PC-3 (cell line): ENCODE measurements at regions not wholly inside any gene's neighbourhood (a gene's known extent, or its start where the extent isn't known, plus 50 kb on each side); places are given as distances from the start of the nearest gene placed in this dataset.

Source experiments
- ATAC-seq: fragments of 200-7000 bp; cut with Tn5 transposase; 2 replicates; pipeline ENCODE4 v1.9.1; 2020; ENCODE audit warnings: mild to moderate bottlenecking, moderate library complexity
- BruUV-seq: library from RNA; stranded (reverse); fragments of 400-500 nt; replicated peaks from 2 replicates; lab custom pipeline; 2021; lab: Mats Ljungman, UMichigan
- CTCF ChIA-PET: fragments of 300-600 bp; sonication (Branson Sonifier 250); formaldehyde crosslinking; loops from one replicate; lab custom pipeline; 2022; ENCODE audit warnings: antibody characterized with exemption; lab: Charles Lee
- POLR2A ChIA-PET: fragments of 300-600 bp; sonication (Branson Sonifier 250); formaldehyde crosslinking; loops from one replicate; lab custom pipeline; 2022; ENCODE audit warnings: antibody characterized with exemption; ENCODE audit not compliant: unreplicated experiment; lab: Charles Lee
- DNase-seq: peaks from one replicate; pipeline ENCODE4 v3.0.0-alpha.2; 2015
- H2AFZ ChIP-seq: fragments of 300-600 bp; sonication (generic); 2 replicates; pipeline ENCODE4 v1.6.0; 2016; ENCODE audit warnings: antibody characterized with exemption, low read length
- H3F3A ChIP-seq: fragments of 300-600 bp; sonication (generic); one replicate; pipeline ENCODE4 v1.6.0; 2017; ENCODE audit warnings: antibody characterized with exemption, low read length, control low read depth, mild to moderate bottlenecking; ENCODE audit not compliant: unreplicated experiment
- H3K27ac ChIP-seq: fragments of 300-600 bp; sonication (generic); 2 replicates; pipeline ENCODE4 v1.5.1; 2016; ENCODE audit warnings: mild to moderate bottlenecking, low read length
- H3K27me3 ChIP-seq: fragments of 300-600 bp; sonication (generic); 2 replicates; pipeline ENCODE4 v1.6.1; 2016; ENCODE audit warnings: low read length, mixed read lengths
- H3K36me3 ChIP-seq: fragments of 300-600 bp; sonication (generic); 2 replicates; pipeline ENCODE4 v1.6.1; 2016; ENCODE audit warnings: low read depth, mixed run types, low read length, mixed read lengths
- H3K4me1 ChIP-seq: fragments of 300-600 bp; sonication (generic); 2 replicates; pipeline ENCODE4 v1.5.1; 2016; ENCODE audit warnings: low read length; ENCODE audit not compliant: insufficient read depth
- H3K4me2 ChIP-seq: fragments of 300-600 bp; sonication (generic); 2 replicates; pipeline ENCODE4 v1.6.0; 2016; ENCODE audit warnings: low read length
- H3K4me3 ChIP-seq: fragments of 300-600 bp; sonication (generic); 2 replicates; pipeline ENCODE4 v1.5.1; 2016; ENCODE audit warnings: mild to moderate bottlenecking, low read length, mixed read lengths
- H3K79me2 ChIP-seq: fragments of 300-600 bp; sonication (generic); 2 replicates; pipeline ENCODE4 v1.6.1; 2017; ENCODE audit warnings: low read length, mixed read lengths
- H3K9ac ChIP-seq: fragments of 300-600 bp; sonication (generic); 2 replicates; pipeline ENCODE4 v1.6.0; 2016; ENCODE audit warnings: mild to moderate bottlenecking, low read length
- H3K9me2 ChIP-seq: fragments of 300-600 bp; sonication (generic); replicated peaks from 2 replicates; pipeline ENCODE4 v1.6.1; 2016; ENCODE audit warnings: mixed run types, low read length, mixed read lengths
- H3K9me3 ChIP-seq: fragments of 300-600 bp; sonication (generic); 2 replicates; pipeline ENCODE4 v1.6.1; 2016; ENCODE audit warnings: low read length, mixed read lengths
- H4K20me1 ChIP-seq: fragments of 300-600 bp; sonication (generic); 2 replicates; pipeline ENCODE4 v1.6.1; 2016; ENCODE audit warnings: low read length, mixed read lengths
- EZH2 ChIP-seq: fragments of 300-600 bp; sonication (generic); IDR thresholded peaks from one replicate; pipeline ENCODE4 v1.6.1; 2017; ENCODE audit warnings: antibody characterized with exemption, mild to moderate bottlenecking, low read length; ENCODE audit not compliant: unreplicated experiment
- EZH2phosphoT487 ChIP-seq: fragments of 300-600 bp; sonication (generic); IDR thresholded peaks from 2 replicates; pipeline ENCODE4 v1.6.1; 2018; ENCODE audit warnings: mild to moderate bottlenecking, antibody characterized with exemption, low read length, borderline replicate concordance
- intact Hi-C: fragments of 100-400 bp; cut with micrococcal nuclease; formaldehyde crosslinking; loops from 2 replicates; pipeline ENCODE4 v1.9.0; 2023
- TF ChIP-seq, protein P1 (sequence below): fragments of 300-600 bp; sonication (generic); conservative IDR thresholded peaks from 2 replicates; pipeline ENCODE4 v1.5.1; 2017; ENCODE audit warnings: antibody characterized with exemption, low read depth, mild to moderate bottlenecking, low read length

DNA sequence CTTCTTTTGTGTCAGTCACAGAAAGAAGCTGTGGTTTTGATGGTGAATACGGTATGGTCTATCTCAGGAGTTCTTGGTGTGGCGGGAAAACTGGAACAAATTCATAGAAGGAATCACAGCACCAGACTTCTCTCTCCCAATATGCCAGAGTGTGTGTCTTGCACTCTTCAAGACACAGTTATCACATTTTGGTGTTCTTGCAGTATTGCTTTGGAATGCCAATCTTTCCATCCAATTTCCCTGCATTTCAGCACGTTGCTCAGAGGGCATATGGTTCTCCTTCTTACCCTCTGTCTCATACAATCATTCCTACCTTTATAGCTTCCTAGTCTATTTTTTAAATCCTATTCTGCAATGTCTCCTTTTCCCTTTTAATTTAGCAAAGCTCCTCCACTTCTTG is 216.3 kb downstream of the TMEM182 start:
- Histone ChIP-seq H3K9me3 (no peaks in the 10 kb centered on the region), H3K4me3 (no peak overlapping the region), H3K9me2 (no peaks in the 10 kb centered on the region), H4K20me1 (no peaks in the 10 kb centered on the region), H3K36me3 (no peaks in the 10 kb centered on the region), H3K79me2 (no peaks in the 10 kb centered on the region), H3K27ac (no peak overlapping the region), H3K9ac (no peak overlapping the region), H3K4me2 (no peak overlapping the region), H3K4me1 (no peaks in the 10 kb centered on the region), H3F3A (no peaks in the 10 kb centered on the region), H2AFZ (no peak overlapping the region), H3K27me3 (peaks cover 67% of the 10 kb centered on the region)
- TF ChIP-seq, protein P1, sequence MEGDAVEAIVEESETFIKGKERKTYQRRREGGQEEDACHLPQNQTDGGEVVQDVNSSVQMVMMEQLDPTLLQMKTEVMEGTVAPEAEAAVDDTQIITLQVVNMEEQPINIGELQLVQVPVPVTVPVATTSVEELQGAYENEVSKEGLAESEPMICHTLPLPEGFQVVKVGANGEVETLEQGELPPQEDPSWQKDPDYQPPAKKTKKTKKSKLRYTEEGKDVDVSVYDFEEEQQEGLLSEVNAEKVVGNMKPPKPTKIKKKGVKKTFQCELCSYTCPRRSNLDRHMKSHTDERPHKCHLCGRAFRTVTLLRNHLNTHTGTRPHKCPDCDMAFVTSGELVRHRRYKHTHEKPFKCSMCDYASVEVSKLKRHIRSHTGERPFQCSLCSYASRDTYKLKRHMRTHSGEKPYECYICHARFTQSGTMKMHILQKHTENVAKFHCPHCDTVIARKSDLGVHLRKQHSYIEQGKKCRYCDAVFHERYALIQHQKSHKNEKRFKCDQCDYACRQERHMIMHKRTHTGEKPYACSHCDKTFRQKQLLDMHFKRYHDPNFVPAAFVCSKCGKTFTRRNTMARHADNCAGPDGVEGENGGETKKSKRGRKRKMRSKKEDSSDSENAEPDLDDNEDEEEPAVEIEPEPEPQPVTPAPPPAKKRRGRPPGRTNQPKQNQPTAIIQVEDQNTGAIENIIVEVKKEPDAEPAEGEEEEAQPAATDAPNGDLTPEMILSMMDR = no peak
- TF ChIP-seq EZH2phosphoT487 (no peak), EZH2 (no peak)
- no TSS peak for BruUV-seq
- DNase-seq (no peak), ATAC-seq (no peak)
- intact Hi-C loops = no loop called here
- ChIA-PET CTCF (no interaction called here), POLR2A (no interaction called here)

- Histone ChIP-seq H3K9ac (no peak overlapping the region), H3K27ac (no peak overlapping the region), H3F3A (no peaks in the 10 kb centered on the region), H3K4me2 (no peak overlapping the region), H4K20me1 (no peaks in the 10 kb centered on the region), H3K9me3 (no peaks in the 10 kb centered on the region), H3K36me3 (no peaks in the 10 kb centered on the region), H3K27me3 (peaks cover 64% of the 10 kb centered on the region), H3K9me2 (no peaks in the 10 kb centered on the region), H2AFZ (no peak overlapping the region), H3K4me1 (no peaks in the 10 kb centered on the region), H3K79me2 (no peaks in the 10 kb centered on the region), H3K4me3 (no peak overlapping the region)
- no peak for TF ChIP-seq EZH2phosphoT487
- intact Hi-C loops = no loop called here
- ChIA-PET POLR2A (no interaction called here), CTCF (no interaction called here)
- BruUV-seq = no TSS peak
- DNase-seq (no peak), ATAC-seq (no peak)
Observed at GRCh38 chr2:102979429-102979828, 217.6 kb downstream of the TMEM182 start.

- Histone ChIP-seq H3K27ac (no peak overlapping the region), H4K20me1 (no peaks in the 10 kb centered on the region), H3K9me3 (no peaks in the 10 kb centered on the region), H3K9ac (no peak overlapping the region), H3K27me3 (peaks cover 69% of the 10 kb centered on the region), H3K4me3 (no peak overlapping the region), H3K9me2 (no peaks in the 10 kb centered on the region), H3K36me3 (no peaks in the 10 kb centered on the region), H3K4me2 (no peak overlapping the region), H2AFZ (no peak overlapping the region), H3K4me1 (no peaks in the 10 kb centered on the region), H3K79me2 (no peaks in the 10 kb centered on the region), H3F3A (no peaks in the 10 kb centered on the region)
- intact Hi-C loops = no loop called here
- TF ChIP-seq, protein P1 = no peak
- TF ChIP-seq EZH2 (no peak), EZH2phosphoT487 (no peak)
- ChIA-PET POLR2A (no interaction called here), CTCF (no interaction called here)
- DNase-seq (no peak), ATAC-seq (no peak)
- BruUV-seq = no TSS peak
Observed at GRCh38 chr2:102983786-102984185, 222.0 kb downstream of the TMEM182 start.
